ENCODE measurements at regions not wholly inside any gene's neighbourhood (a gene's known extent, or its start where the extent isn't known, plus 50 kb on each side); places are given as distances from the start of the nearest gene placed in this dataset.
A peak's percentile ranks its signal among the peaks of the same experiment; 100 is the strongest.
"Not testable (repeated sequence)": the region's sequence is repeated elsewhere in the genome, so short reads cannot be mapped to it uniquely, and the experiment has no call there.

GRCh38 chr1:245000872-245001188 is 136.5 kb upstream of the HNRNPU start:
- no peak overlapping the region for H3K4me3 Mint-ChIP-seq
- H3K27ac Mint-ChIP-seq = no peak overlapping the region
- ATAC-seq (no peak), DNase-seq (ENCODE audit: low spot score) (no peak)
- no peaks in the 10 kb centered on the region for H3K4me1 Mint-ChIP-seq (ENCODE audit: low read depth in 2 of 2)
- H3K36me3 Mint-ChIP-seq = no peaks in the 10 kb centered on the region
- no peaks in the 10 kb centered on the region for H3K9me3 Mint-ChIP-seq
- H3K27me3 Mint-ChIP-seq = no peaks in the 10 kb centered on the region

GRCh38 chr1:244999644-245000043 is 135.3 kb upstream of the HNRNPU start:
- H3K36me3 Mint-ChIP-seq; H3K9me3 Mint-ChIP-seq; H3K4me3 Mint-ChIP-seq; H3K27me3 Mint-ChIP-seq; H3K27ac Mint-ChIP-seq; H3K4me1 Mint-ChIP-seq (ENCODE audit: low read depth in 2 of 2); DNase-seq (ENCODE audit: low spot score); ATAC-seq: not testable (repeated sequence)

GRCh38 chr1:244998717-244999346 is 134.5 kb upstream of the HNRNPU start:
- Mint-ChIP-seq H3K27ac (no peak overlapping the region), H3K36me3 (no peaks in the 10 kb centered on the region), H3K9me3 (no peaks in the 10 kb centered on the region), H3K4me3 (no peak overlapping the region), H3K4me1 (ENCODE audit: low read depth in 2 of 2) (no peaks in the 10 kb centered on the region), H3K27me3 (no peaks in the 10 kb centered on the region)
- DNase-seq (ENCODE audit: low spot score) (no peak), ATAC-seq (no peak)

GRCh38 chr1:244995602-244996400 is 131.5 kb upstream of the HNRNPU start:
- H3K4me3 Mint-ChIP-seq = no peak overlapping the region
- H3K27ac Mint-ChIP-seq = no peak overlapping the region
- no peak for ATAC-seq
- H3K4me1 Mint-ChIP-seq (ENCODE audit: low read depth in 2 of 2) = no peaks in the 10 kb centered on the region
- no peaks in the 10 kb centered on the region for H3K9me3 Mint-ChIP-seq
- no peaks in the 10 kb centered on the region for H3K27me3 Mint-ChIP-seq
- DNase-seq (ENCODE audit: low spot score) = no peak
- H3K36me3 Mint-ChIP-seq = no peaks in the 10 kb centered on the region

- DNase-seq (ENCODE audit: low spot score) = no peak
Observed at GRCh38 chr1:244992833-244993232, 128.5 kb upstream of the HNRNPU start.

DNA sequence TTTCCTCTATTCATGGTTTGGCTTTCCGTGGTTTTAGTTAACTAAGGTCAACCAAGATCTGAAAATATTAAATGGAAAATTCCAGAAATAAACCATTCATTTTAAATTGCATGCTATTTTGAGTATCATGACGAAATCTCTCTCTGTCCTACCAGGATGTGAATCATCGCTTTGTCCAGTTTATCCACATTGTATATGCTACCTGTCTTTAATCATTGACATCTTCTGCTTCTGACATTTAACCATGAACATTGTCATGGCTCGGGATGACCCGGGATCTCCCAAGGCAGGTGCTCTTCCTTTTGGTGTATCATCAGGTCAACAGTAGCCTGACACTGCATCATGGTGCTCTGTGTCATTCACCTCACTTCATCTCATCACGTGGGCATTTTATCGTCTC is 125.5 kb upstream of the HNRNPU start:
- Mint-ChIP-seq H3K36me3 (no peaks in the 10 kb centered on the region), H3K4me1 (ENCODE audit: low read depth in 2 of 2) (no peaks in the 10 kb centered on the region), H3K4me3 (no peak overlapping the region), H3K9me3 (no peaks in the 10 kb centered on the region), H3K27ac (no peak overlapping the region), H3K27me3 (no peaks in the 10 kb centered on the region)
- DNase-seq (ENCODE audit: low spot score) (no peak), ATAC-seq (no peak)

More at GRCh38 chr1:244992833-244993232, 128.5 kb upstream of the HNRNPU start:
- no peak for ATAC-seq
- Mint-ChIP-seq H3K36me3 (no peaks in the 10 kb centered on the region), H3K4me1 (ENCODE audit: low read depth in 2 of 2) (no peaks in the 10 kb centered on the region), H3K9me3 (no peaks in the 10 kb centered on the region), H3K4me3 (no peak overlapping the region), H3K27ac (no peak overlapping the region), H3K27me3 (no peaks in the 10 kb centered on the region)

DNA sequence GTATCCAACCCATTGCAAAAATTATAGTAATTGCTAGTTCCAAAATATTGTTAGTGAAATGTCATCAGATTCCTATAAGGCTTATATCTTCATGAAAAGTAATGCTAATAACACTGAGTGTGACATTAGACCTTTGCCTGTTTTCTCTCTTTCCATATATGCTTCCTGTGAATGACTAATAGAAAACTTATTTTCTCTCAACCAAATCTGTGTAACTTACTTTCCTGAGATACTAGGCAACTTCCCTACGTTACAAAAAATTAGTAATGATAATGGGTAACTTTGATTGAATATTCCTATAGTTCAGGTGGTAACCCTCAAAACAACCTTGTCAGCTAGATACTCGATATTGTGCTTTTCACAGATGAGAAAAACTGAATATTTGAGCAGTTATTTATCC is 124.2 kb upstream of the HNRNPU start:
- ATAC-seq (no peak), DNase-seq (ENCODE audit: low spot score) (no peak)
- Mint-ChIP-seq H3K4me3 (no peak overlapping the region), H3K27me3 (no peaks in the 10 kb centered on the region), H3K36me3 (no peaks in the 10 kb centered on the region), H3K9me3 (no peaks in the 10 kb centered on the region), H3K4me1 (ENCODE audit: low read depth in 2 of 2) (no peaks in the 10 kb centered on the region), H3K27ac (no peak overlapping the region)

DNA sequence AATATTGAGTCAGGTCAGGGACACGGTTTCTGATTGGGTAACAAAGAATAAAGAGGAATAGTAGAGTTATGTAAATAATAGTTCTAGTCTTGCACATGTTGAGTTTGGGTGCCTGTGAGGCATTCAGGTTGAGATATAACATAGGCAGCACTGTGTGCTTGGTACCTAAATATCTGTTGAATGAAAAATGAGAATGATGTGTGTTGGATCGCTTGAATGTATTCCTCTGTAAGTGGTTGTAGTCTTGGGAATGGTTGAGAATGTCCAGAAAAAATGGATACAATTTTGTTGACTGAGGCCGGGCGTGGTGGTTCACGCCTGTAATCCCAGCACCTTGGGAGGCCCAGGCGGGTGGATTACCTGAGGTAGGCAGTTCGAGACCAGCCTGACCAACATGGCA is 116.3 kb upstream of the HNRNPU start:
- H3K4me1 Mint-ChIP-seq (ENCODE audit: low read depth in 2 of 2) = no peaks in the 10 kb centered on the region
- no peak for DNase-seq (ENCODE audit: low spot score)
- ATAC-seq = no peak
- H3K4me3 Mint-ChIP-seq = no peak overlapping the region
- no peaks in the 10 kb centered on the region for H3K27me3 Mint-ChIP-seq
- H3K27ac Mint-ChIP-seq = no peak overlapping the region
- no peaks in the 10 kb centered on the region for H3K36me3 Mint-ChIP-seq
- no peaks in the 10 kb centered on the region for H3K9me3 Mint-ChIP-seq

GRCh38 chr1:244974550-244974949 is 110.2 kb upstream of the HNRNPU start:
- Mint-ChIP-seq H3K4me1 (ENCODE audit: low read depth in 2 of 2) (peaks cover 5 to 14% of the 10 kb centered on the region in 2 donors), H3K36me3 (no peaks in the 10 kb centered on the region), H3K27ac (no peak overlapping the region), H3K27me3 (no peaks in the 10 kb centered on the region), H3K9me3 (no peaks in the 10 kb centered on the region), H3K4me3 (no peak overlapping the region)
- ATAC-seq = no peak
- DNase-seq (ENCODE audit: low spot score) = no peak

DNA sequence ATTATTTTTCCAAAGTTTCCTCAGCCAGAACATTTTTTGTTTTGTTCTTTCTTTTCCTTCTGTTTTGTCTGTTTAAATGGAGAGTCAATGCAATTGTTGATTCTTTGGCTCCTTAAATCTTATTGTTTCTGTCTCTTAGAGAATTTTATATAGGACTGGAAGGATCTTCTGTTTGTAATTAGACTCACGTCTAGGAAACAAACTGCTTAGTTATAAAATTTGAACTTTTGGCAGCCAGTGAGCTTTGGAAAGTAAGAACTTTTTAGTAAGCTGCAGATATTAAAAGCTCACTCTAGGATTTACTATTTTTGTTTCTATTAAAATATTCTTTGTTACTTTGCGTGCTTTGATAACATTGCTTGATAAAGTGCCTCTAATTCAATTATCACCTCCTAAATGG is 109.8 kb upstream of the HNRNPU start:
- H3K27me3 Mint-ChIP-seq = no peaks in the 10 kb centered on the region
- DNase-seq (ENCODE audit: low spot score) = no peak
- H3K36me3 Mint-ChIP-seq = no peaks in the 10 kb centered on the region
- no peak for ATAC-seq
- no peak overlapping the region for H3K27ac Mint-ChIP-seq
- H3K9me3 Mint-ChIP-seq = no peaks in the 10 kb centered on the region
- H3K4me1 Mint-ChIP-seq (ENCODE audit: low read depth in 2 of 2) = peaks cover 9 to 18% of the 10 kb centered on the region in 2 donors
- H3K4me3 Mint-ChIP-seq = no peak overlapping the region

DNA sequence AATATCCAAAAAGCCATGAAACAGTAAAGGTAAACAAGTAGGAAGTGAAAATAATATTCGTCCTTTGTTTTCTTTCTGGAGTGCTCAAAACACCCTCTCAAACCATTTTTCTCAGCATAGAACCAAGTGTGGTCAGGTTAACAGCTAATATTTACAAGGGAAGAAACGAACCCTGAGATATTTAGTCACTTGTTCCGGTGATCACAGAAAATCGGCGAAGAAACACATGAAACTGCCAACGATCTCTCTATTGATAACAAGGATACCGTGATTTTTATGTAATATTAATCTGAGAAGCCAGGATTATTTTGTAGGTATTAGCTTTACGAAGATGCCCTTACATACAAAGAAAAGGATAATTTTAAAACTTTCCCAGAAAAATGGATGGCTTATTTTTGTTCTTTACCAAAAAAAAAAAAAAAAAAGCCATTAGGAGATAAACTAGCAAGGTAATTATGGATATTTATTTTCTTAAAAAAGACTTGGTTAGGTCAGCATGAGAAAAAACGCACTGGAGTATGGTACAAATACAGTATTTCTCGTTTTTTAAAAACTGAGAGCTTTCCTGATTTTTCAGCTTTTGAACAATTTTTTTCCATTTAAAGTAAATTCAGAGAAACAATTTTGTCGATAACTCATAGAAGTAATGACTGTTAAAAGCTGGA is 107.3 kb upstream of the HNRNPU start:
- Mint-ChIP-seq H3K27ac (peak overlapping the region; percentile 97 to 99), H3K36me3 (no peaks in the 10 kb centered on the region), H3K4me1 (ENCODE audit: low read depth in 2 of 2) (peaks cover 9 to 23% of the 10 kb centered on the region in 2 donors), H3K4me3 (peak overlapping the region; percentile 93), H3K9me3 (no peaks in the 10 kb centered on the region), H3K27me3 (no peaks in the 10 kb centered on the region)
- no peak for ATAC-seq
- no peak for DNase-seq (ENCODE audit: low spot score)

DNA sequence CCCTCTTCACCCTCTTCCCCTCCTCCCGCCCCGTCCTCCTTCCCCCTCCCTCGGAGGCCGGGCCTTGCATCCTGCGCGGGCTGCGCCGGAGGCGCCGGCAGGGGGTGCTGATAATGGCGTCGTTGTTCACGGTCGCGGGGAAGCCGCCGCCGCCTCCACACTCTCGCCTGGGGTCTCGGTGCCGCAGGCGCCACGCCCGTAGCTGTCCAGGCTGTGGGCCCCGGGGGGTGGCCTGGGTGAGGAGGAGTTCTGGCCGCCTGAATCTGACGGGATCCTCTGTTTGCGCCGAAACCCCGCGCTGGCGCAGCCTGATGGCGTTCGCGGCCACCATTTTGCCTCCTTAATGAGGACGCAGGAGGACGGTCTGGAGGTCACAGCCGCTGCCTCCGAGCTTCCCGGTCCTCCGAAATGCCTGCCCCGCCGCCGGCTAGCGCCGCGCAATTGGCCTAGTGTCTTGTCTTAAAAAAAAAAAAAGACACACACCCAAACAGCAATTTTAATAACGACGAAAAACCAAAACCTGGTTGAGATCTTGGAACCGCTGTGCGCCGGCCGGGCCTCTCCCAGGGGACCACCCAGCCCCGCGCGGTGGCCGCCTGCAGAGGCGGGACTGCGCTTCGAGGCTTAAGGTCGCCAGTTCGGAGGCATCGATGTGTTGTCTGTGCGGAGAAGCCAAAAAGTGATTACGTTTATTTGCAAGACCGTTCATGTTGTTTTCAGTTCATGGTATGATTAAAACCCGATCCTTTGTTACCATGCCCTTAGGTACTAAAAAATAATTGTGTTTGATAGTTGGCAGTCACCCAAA is 106.6 kb upstream of the HNRNPU start:
- no peaks in the 10 kb centered on the region for H3K36me3 Mint-ChIP-seq
- DNase-seq (ENCODE audit: low spot score) (peak; percentile 95), ATAC-seq (peak; percentile 93 to 95)
- H3K4me3 Mint-ChIP-seq = peak overlapping the region; percentile 93
- peaks cover 9 to 23% of the 10 kb centered on the region in 2 donors for H3K4me1 Mint-ChIP-seq (ENCODE audit: low read depth in 2 of 2)
- peak overlapping the region; percentile 97 to 99 for H3K27ac Mint-ChIP-seq
- no peaks in the 10 kb centered on the region for H3K9me3 Mint-ChIP-seq
- no peaks in the 10 kb centered on the region for H3K27me3 Mint-ChIP-seq

DNA sequence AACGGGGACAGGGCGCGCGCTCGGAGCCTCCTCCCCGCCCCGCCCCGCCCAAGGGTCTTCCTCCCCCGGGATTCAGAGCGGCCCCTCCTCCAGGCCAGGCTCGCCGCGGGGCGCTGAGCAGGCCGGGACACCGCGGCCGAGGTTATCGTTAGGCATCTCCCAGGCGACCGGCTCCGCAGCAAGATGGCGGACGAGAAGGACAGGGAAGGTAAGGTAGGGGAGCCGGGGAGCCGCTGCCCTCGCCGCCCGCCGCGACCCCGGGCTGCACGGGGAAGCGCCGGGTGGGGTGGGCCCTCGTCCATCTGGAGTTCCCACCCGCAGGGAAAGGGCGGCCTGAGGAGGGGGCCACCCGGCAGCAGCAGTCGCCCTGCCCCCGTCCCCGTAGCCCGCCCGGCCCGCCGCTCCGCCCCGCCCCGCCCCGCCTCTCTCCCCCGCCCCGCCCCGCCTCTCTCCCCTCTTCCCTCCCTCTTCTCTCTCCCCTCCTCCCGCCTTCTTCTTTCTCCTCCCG is 105.9 kb upstream of the HNRNPU start:
- Mint-ChIP-seq H3K36me3 (no peaks in the 10 kb centered on the region), H3K4me3 (peak overlapping the region; percentile 93), H3K9me3 (no peaks in the 10 kb centered on the region), H3K27me3 (no peaks in the 10 kb centered on the region), H3K4me1 (ENCODE audit: low read depth in 2 of 2) (peaks cover 9 to 23% of the 10 kb centered on the region in 2 donors), H3K27ac (peak overlapping the region; percentile 97 to 99)
- peak; percentile 73 to 77 for ATAC-seq
- DNase-seq (ENCODE audit: low spot score) = peak; percentile 79

All from natural killer cell treated with Interleukin-12 subunit alpha and Interleukin-12 subunit beta and Interleukin-15 and Interleukin-18, amount 100 ng/mL, for 72 hours (primary cell).